ENCODE measurements at regions not wholly inside any gene's neighbourhood (a gene's known extent, or its start where the extent isn't known, plus 50 kb on each side); places are given as distances from the start of the nearest gene placed in this dataset.

GRCh38 chr5:125138266-125138665, 391.8 kb upstream of the ZNF608 start:
- ATAC-seq (ENCODE audit: insufficient read depth, low FRiP score) (no peak), DNase-seq (no peak)
- Histone ChIP-seq H3K9me3 (ENCODE audit: control insufficient read depth in 4 of 4, insufficient read depth in 3 of 4, low read length in 3 of 4) (no peaks in the 10 kb centered on the region), H3K36me3 (ENCODE audit: control insufficient read depth in 4 of 4, insufficient read depth in 4 of 4, low read length in 4 of 4) (no peaks in the 10 kb centered on the region), H3K9ac (ENCODE audit: insufficient read depth in 1 of 2, low read length in 2 of 2) (no peak overlapping the region), H3K27ac (ENCODE audit: low read depth in 1 of 2, low read length in 1 of 2) (no peak overlapping the region), H3K4me1 (ENCODE audit: control insufficient read depth in 5 of 5, insufficient read depth in 5 of 5, low read length in 5 of 5) (no peaks in the 10 kb centered on the region), H3K4me3 (no peak overlapping the region), H3K27me3 (ENCODE audit: control insufficient read depth in 3 of 3, insufficient read depth in 3 of 3, low read length in 2 of 3) (no peaks in the 10 kb centered on the region)
- WGBS, 2 donors = 53 to 75% methylated on average over 1 of the region's 1 CpG
- no peak for TF ChIP-seq CTCF (IDR thresholded peaks at IDR 0.05; ENCODE audit: control extremely low read depth, extremely low read depth)

- 98 to 100% methylated on average over 2 of the region's 2 CpGs for WGBS, 2 donors
- H3K36me3 ChIP-seq (ENCODE audit: control insufficient read depth in 4 of 4, insufficient read depth in 4 of 4, low read length in 4 of 4) = no peaks in the 10 kb centered on the region
- no peak overlapping the region for H3K27ac ChIP-seq (ENCODE audit: low read depth in 1 of 2, low read length in 1 of 2)
- no peak for DNase-seq
- no peak overlapping the region for H3K9ac ChIP-seq (ENCODE audit: insufficient read depth in 1 of 2, low read length in 2 of 2)
- no peaks in the 10 kb centered on the region for H3K9me3 ChIP-seq (ENCODE audit: control insufficient read depth in 4 of 4, insufficient read depth in 3 of 4, low read length in 3 of 4)
- H3K27me3 ChIP-seq (ENCODE audit: control insufficient read depth in 3 of 3, insufficient read depth in 3 of 3, low read length in 2 of 3) = no peaks in the 10 kb centered on the region
- no peak for TF ChIP-seq CTCF (IDR thresholded peaks at IDR 0.05; ENCODE audit: control extremely low read depth, extremely low read depth)
- no peak overlapping the region for H3K4me3 ChIP-seq
- H3K4me1 ChIP-seq (ENCODE audit: control insufficient read depth in 5 of 5, insufficient read depth in 5 of 5, low read length in 5 of 5) = no peaks in the 10 kb centered on the region
- no peak for ATAC-seq (ENCODE audit: insufficient read depth, low FRiP score)
Observed at GRCh38 chr5:125139590-125139989, 393.2 kb upstream of the ZNF608 start.

- no peak overlapping the region for H3K4me3 ChIP-seq
- no peaks in the 10 kb centered on the region for H3K4me1 ChIP-seq (ENCODE audit: control insufficient read depth in 5 of 5, insufficient read depth in 5 of 5, low read length in 5 of 5)
- H3K27ac ChIP-seq (ENCODE audit: low read depth in 1 of 2, low read length in 1 of 2) = no peak overlapping the region
- DNase-seq = no peak
- TF ChIP-seq CTCF (IDR thresholded peaks at IDR 0.05; ENCODE audit: control extremely low read depth, extremely low read depth) = no peak
- H3K36me3 ChIP-seq (ENCODE audit: control insufficient read depth in 4 of 4, insufficient read depth in 4 of 4, low read length in 4 of 4) = no peaks in the 10 kb centered on the region
- no peak overlapping the region for H3K9ac ChIP-seq (ENCODE audit: insufficient read depth in 1 of 2, low read length in 2 of 2)
- ATAC-seq (ENCODE audit: insufficient read depth, low FRiP score) = no peak
- no peaks in the 10 kb centered on the region for H3K27me3 ChIP-seq (ENCODE audit: control insufficient read depth in 3 of 3, insufficient read depth in 3 of 3, low read length in 2 of 3)
- no peaks in the 10 kb centered on the region for H3K9me3 ChIP-seq (ENCODE audit: control insufficient read depth in 4 of 4, insufficient read depth in 3 of 4, low read length in 3 of 4)
- WGBS, 2 donors = 93 to 95% methylated on average over 4 of the region's 4 CpGs
Observed at GRCh38 chr5:125140220-125140619, 393.8 kb upstream of the ZNF608 start.

- WGBS, 2 donors = 73 to 77% methylated on average over 2 of the region's 2 CpGs
- Histone ChIP-seq H3K9ac (ENCODE audit: insufficient read depth in 1 of 2, low read length in 2 of 2) (no peak overlapping the region), H3K4me1 (ENCODE audit: control insufficient read depth in 5 of 5, insufficient read depth in 5 of 5, low read length in 5 of 5) (no peaks in the 10 kb centered on the region), H3K4me3 (no peak overlapping the region), H3K27ac (ENCODE audit: low read depth in 1 of 2, low read length in 1 of 2) (no peak overlapping the region), H3K9me3 (ENCODE audit: control insufficient read depth in 4 of 4, insufficient read depth in 3 of 4, low read length in 3 of 4) (no peaks in the 10 kb centered on the region), H3K36me3 (ENCODE audit: control insufficient read depth in 4 of 4, insufficient read depth in 4 of 4, low read length in 4 of 4) (no peaks in the 10 kb centered on the region), H3K27me3 (ENCODE audit: control insufficient read depth in 3 of 3, insufficient read depth in 3 of 3, low read length in 2 of 3) (no peaks in the 10 kb centered on the region)
- ATAC-seq (ENCODE audit: insufficient read depth, low FRiP score) (no peak), DNase-seq (peak in 2 of 3 donors; percentile 37 to 62)
- TF ChIP-seq CTCF (IDR thresholded peaks at IDR 0.05; ENCODE audit: control extremely low read depth, extremely low read depth) = no peak
Observed at GRCh38 chr5:125140855-125141254, 394.4 kb upstream of the ZNF608 start.

All from lung (tissue), 11 donors.